Upper lobe of right lung (tissue), 1 donor: ENCODE measurements at regions not wholly inside any gene's neighbourhood (a gene's known extent, or its start where the extent isn't known, plus 50 kb on each side); places are given as distances from the start of the nearest gene placed in this dataset.

Experiments used
- ATAC-seq: fragments of 200-7000 bp; cut with Tn5 transposase; one replicate; pipeline ENCODE4 v1.9.1; 2020; ENCODE audit warnings: mild to moderate bottlenecking, moderate library complexity
- DNase-seq: peaks from one replicate; pipeline ENCODE4 v3.0.0-alpha.2; 2020
- H3K27ac ChIP-seq: fragments of 200-600 bp; one replicate; pipeline ENCODE4 v1.8.0; 2022
- H3K27me3 ChIP-seq: fragments of 200-600 bp; one replicate; pipeline ENCODE4 v1.8.0; 2022; ENCODE audit warnings: mild to moderate bottlenecking
- H3K36me3 ChIP-seq: fragments of 200-600 bp; one replicate; pipeline ENCODE4 v1.8.0; 2022
- H3K4me1 ChIP-seq: fragments of 200-600 bp; one replicate; pipeline ENCODE4 v1.8.0; 2022
- H3K4me3 ChIP-seq: fragments of 200-600 bp; one replicate; pipeline ENCODE4 v1.8.0; 2022; ENCODE audit warnings: mild to moderate bottlenecking
- H3K9me3 ChIP-seq: fragments of 200-600 bp; one replicate; pipeline ENCODE4 v1.8.0; 2022
- CTCF ChIP-seq: fragments of 200-600 bp; IDR thresholded peaks from one replicate; pipeline ENCODE4 v1.8.0; 2022; ENCODE audit warnings: antibody characterized with exemption
- intact Hi-C: fragments of 100-400 bp; cut with DNase I; formaldehyde crosslinking; loops from one replicate; pipeline ENCODE4 v1.11.0; 2022
- donor health status: DM: no; HTN: yes; CAD: no; lungs with severe emphysema.

GRCh38 chr5:88049156-88049555, 219.5 kb downstream of the TMEM161B start:
- DNase-seq (no peak), ATAC-seq (no peak)
- no peaks in the 10 kb centered on the region for H3K27me3 ChIP-seq
- no peak for TF ChIP-seq CTCF
- H3K9me3 ChIP-seq: no peaks in the 10 kb centered on the region
- no peak overlapping the region for H3K27ac ChIP-seq
- intact Hi-C loops: no loop called here
- no peaks in the 10 kb centered on the region for H3K4me1 ChIP-seq
- H3K4me3 ChIP-seq: no peak overlapping the region
- no peaks in the 10 kb centered on the region for H3K36me3 ChIP-seq

DNA sequence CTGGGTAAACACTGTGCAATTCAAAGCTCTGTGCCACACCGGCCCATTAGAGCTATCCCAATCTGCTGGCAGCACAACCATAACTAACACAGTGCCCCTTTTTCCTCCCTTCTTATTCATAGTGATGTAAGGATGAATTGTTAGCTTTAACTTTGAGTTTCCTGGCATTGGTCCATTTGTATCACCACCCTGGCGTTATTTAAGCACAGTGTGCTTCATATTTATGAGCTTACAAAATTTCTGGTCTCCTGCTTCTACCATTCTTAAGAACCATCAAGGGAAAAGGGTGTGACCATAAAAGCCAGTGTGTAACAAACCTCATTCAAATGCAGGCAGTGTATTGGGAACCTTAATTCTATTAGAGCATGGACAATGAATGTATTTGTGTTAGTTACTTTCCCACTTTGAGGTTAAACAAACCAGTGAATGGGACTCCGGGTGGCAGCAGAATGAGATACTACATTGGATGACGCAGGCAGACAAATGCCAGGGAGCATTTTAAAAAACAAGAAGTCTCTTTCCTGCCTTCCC, 222.6 kb downstream of the TMEM161B start:
- intact Hi-C loops: no loop called here

DNA sequence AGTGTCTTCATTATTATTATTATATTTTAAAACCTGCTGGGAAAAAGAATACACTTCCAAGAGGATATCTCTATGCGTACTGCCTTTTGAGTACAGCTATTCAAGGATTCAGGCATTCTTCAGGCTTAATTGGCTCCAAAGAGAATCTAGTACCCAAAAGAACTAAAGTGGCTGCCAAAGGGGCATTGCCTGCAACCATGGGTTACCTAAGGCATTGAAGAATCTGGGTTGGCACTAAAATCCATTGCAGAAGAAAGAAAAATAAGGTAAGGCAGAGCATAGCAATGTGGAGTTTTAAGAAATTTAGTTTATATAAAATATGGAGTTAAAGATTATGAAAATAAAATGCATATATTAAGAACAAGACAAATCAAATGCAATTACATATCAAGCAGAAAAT, 223.5 kb downstream of the TMEM161B start:
- no peak for TF ChIP-seq CTCF
- intact Hi-C loops: no loop called here

More for the DNA sequence above, 222.6 kb downstream of the TMEM161B start:
- Histone ChIP-seq H3K4me3 (no peak overlapping the region), H3K4me1 (no peaks in the 10 kb centered on the region), H3K36me3 (no peaks in the 10 kb centered on the region), H3K27me3 (no peaks in the 10 kb centered on the region), H3K9me3 (no peaks in the 10 kb centered on the region), H3K27ac (no peak overlapping the region)
- DNase-seq (no peak), ATAC-seq (no peak)
- no peak for TF ChIP-seq CTCF

DNA sequence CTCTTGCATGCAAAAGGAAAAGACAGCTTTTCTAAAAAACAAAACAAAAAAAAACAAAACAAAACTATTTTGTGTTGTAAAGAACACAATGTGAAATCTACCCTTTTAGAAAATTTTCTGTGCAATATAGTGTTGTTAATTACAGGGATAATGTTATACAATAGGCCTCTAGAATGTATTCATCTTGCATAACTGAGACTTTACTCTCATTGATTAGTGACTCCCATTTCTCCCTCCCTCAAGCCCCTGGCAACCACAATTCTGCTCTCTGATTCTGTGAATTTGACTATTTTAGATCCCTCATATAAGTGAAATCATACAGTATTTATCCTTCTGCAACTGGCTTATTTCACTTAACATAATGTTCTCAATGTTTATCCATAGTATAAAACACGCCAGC, 234.1 kb downstream of the TMEM161B start:
- intact Hi-C loops: no loop called here
- H3K27me3 ChIP-seq: no peaks in the 10 kb centered on the region
- DNase-seq (no peak), ATAC-seq (no peak)
- no peak overlapping the region for H3K27ac ChIP-seq
- no peaks in the 10 kb centered on the region for H3K9me3 ChIP-seq
- no peak for TF ChIP-seq CTCF
- H3K4me3 ChIP-seq: no peak overlapping the region
- H3K4me1 ChIP-seq: no peaks in the 10 kb centered on the region
- H3K36me3 ChIP-seq: no peaks in the 10 kb centered on the region

More for the DNA sequence above, 223.5 kb downstream of the TMEM161B start:
- Histone ChIP-seq H3K4me1 (no peaks in the 10 kb centered on the region), H3K9me3 (no peaks in the 10 kb centered on the region), H3K36me3 (no peaks in the 10 kb centered on the region), H3K27ac (no peak overlapping the region), H3K27me3 (no peaks in the 10 kb centered on the region), H3K4me3 (no peak overlapping the region)
- DNase-seq (no peak), ATAC-seq (no peak)

- Histone ChIP-seq H3K4me3 (no peak overlapping the region), H3K4me1 (no peaks in the 10 kb centered on the region), H3K27me3 (no peaks in the 10 kb centered on the region), H3K36me3 (no peaks in the 10 kb centered on the region), H3K27ac (no peak overlapping the region), H3K9me3 (no peaks in the 10 kb centered on the region)
- TF ChIP-seq CTCF: no peak
- DNase-seq (no peak), ATAC-seq (no peak)
- intact Hi-C loops: no loop called here
These were observed 235.5 kb downstream of the TMEM161B start for GRCh38 chr5:88033191-88033590.

GRCh38 chr5:88029011-88029410, 239.6 kb downstream of the TMEM161B start:
- no peak for TF ChIP-seq CTCF
- intact Hi-C loops: no loop called here
- Histone ChIP-seq H3K27me3 (no peaks in the 10 kb centered on the region), H3K4me1 (no peaks in the 10 kb centered on the region), H3K36me3 (no peaks in the 10 kb centered on the region), H3K9me3 (no peaks in the 10 kb centered on the region), H3K27ac (no peak overlapping the region), H3K4me3 (no peak overlapping the region)
- no peak for DNase-seq
- no peak for ATAC-seq
